Fibroblast of skin of scalp (primary cell): ENCODE measurements at regions not wholly inside any gene's neighbourhood (a gene's known extent, or its start where the extent isn't known, plus 50 kb on each side); places are given as distances from the start of the nearest gene placed in this dataset.
"Not testable (repeated sequence)": the region's sequence is repeated elsewhere in the genome, so short reads cannot be mapped to it uniquely, and the experiment has no call there.

ENCODE experiments used
- DNase-seq: peaks from one replicate; pipeline ENCODE4 v3.0.0-alpha.2; 2013

- DNase-seq, result peak; percentile 13
Observed at GRCh38 chr13:42484386-42484785, 89.6 kb upstream of the TNFSF11 start.

- no peak for DNase-seq
Observed at GRCh38 chr13:42485272-42485671, 88.7 kb upstream of the TNFSF11 start.

- peak; percentile 91 for DNase-seq
Observed at GRCh38 chr13:42486711-42487198, 87.2 kb upstream of the TNFSF11 start.

GRCh38 chr13:42487221-42487620 lies 86.7 kb upstream of the TNFSF11 start:
- DNase-seq, result no peak

- DNase-seq, result no peak
Observed at GRCh38 chr13:42490676-42491075, 83.3 kb upstream of the TNFSF11 start.

GRCh38 chr13:42492372-42492920 lies 81.5 kb upstream of the TNFSF11 start:
- DNase-seq, result no peak

- no peak for DNase-seq
Observed at GRCh38 chr13:42494157-42494556, 79.8 kb upstream of the TNFSF11 start.

- peak; percentile 2 for DNase-seq
Observed at GRCh38 chr13:42495255-42495654, 78.7 kb upstream of the TNFSF11 start.

GRCh38 chr13:42495751-42496150 lies 78.2 kb upstream of the TNFSF11 start:
- DNase-seq, result no peak

- not testable (repeated sequence) for DNase-seq
Observed at GRCh38 chr13:42496926-42497554, 76.9 kb upstream of the TNFSF11 start.

- peak; percentile 34 for DNase-seq
Observed at GRCh38 chr13:42497798-42498197, 76.2 kb upstream of the TNFSF11 start.

- DNase-seq, result no peak
Observed at GRCh38 chr13:42498521-42498920, 75.4 kb upstream of the TNFSF11 start.
